ENCODE measurements at regions not wholly inside any gene's neighbourhood (a gene's known extent, or its start where the extent isn't known, plus 50 kb on each side); places are given as distances from the start of the nearest gene placed in this dataset.
"Not testable (repeated sequence)": the region's sequence is repeated elsewhere in the genome, so short reads cannot be mapped to it uniquely, and the experiment has no call there.

- not testable (repeated sequence) for DNase-seq
Observed at GRCh38 chr9:39018107-39018506, 269.9 kb downstream of the CNTNAP3 start.

DNA sequence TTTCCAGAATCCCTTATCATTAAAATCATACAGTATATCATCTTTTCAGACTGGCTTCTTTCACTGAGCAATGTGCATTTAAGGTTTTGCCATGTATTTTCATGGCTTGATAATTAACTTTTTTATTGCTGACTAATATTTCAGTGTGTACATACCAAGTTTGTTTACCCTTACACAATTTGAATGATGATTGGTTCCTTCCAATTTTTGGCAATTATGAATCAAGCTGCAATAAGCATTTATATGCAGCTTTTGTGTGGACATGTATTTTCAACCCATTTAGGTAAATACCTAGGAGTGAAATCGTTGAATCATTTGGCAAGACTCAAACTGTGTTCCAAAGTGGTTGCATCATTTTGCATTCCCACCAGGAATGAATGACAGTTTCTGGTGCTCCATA lies 272.8 kb downstream of the CNTNAP3 start:
- not testable (repeated sequence) for DNase-seq

- not testable (repeated sequence) for DNase-seq
Observed at GRCh38 chr9:39014805-39015123, 273.2 kb downstream of the CNTNAP3 start.

DNA sequence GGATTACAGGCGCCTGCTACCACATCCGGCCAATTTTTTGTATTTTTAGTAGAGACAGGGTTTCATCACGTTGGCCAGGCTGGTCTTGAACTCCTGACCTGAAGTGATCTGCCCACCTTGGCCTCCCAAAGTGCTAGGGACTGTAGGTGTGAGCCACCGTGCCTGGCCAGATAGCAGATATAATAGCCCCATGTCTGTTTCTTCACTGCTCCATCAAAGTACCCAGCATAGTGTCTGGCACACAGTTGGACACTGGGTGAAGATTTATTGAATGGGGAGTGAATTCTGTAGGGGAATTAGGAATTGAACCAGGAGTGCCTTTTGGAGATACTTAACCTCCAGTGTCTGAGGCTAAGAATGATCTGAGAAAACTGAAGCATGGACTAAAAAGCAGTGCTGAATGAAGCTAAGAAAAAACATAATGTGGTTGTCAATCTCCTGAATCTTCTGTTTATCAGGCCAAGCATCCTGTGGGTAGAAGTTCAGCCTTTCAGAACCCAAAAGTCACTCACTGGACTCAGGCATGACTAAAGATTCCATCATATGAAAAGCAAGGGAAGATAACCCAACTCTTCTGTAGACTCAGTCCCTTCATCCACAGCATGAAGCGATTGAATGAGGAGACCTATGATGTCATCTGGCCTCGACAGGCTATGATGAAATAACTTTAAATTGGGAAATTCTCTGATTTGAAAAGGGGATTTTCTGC lies 273.7 kb downstream of the CNTNAP3 start:
- not testable (repeated sequence) for DNase-seq

DNA sequence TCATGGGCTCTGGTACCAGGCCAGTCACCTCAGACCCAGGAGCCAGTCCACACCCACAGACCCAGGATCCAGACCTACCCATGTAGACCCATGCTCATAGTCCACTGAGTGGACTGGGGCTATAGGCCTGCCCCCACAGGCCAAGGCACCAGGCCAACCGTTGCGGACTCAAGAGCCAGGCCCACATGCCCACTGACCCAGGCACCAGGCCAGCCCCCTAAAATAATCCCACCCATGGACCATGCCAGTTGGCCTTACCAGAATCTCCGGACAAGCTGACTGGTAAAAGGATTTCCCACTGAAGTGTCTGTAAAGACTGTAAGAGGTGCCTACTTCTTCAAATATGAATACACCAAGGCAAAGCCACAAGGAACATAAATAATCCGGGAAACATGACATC lies 278.2 kb downstream of the CNTNAP3 start:
- DNase-seq = not testable (repeated sequence)

DNA sequence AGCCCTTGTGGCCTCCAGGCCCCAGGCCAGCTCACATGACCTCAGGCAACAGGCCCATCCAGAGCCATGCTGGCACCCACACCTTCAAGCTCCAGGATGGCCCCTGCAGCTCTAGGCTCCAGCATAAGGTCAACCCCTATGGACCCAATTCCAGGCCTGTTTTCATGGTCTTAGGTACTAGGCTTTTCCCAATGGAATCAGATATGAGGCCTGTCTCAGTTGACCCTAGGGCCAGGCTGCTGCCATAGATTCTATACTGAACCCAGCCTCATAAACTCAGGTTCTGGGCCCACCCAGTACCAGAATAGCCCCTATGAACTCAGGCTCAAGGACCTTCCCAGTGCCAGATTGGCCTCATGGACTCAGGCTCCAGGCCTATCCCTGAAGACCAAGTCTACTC lies 278.6 kb downstream of the CNTNAP3 start:
- not testable (repeated sequence) for DNase-seq

- DNase-seq = not testable (repeated sequence)
Observed at GRCh38 chr9:39008907-39009306, 279.1 kb downstream of the CNTNAP3 start.

DNA sequence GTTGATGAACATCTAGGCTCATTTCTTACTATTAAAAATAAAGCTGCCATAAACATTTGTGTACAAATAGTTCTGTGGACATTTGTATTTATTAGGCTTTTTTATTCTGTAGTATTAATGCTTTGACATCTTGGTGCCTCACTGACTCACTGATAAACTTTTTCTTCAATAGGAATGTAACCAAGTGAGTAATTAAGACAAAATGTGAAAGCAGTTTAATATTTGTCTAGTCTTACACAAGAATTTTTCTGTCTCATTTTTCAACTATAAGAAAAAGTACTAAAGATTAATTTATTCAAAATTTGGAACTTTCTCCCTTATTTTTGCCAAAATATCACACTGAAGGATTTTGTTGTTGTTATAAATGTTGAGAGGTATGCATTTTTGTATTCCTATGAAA lies 282.2 kb downstream of the CNTNAP3 start:
- DNase-seq = not testable (repeated sequence)

- DNase-seq = not testable (repeated sequence)
Observed at GRCh38 chr9:39001085-39001593, 281.2 kb upstream of the FAM240B start.

DNA sequence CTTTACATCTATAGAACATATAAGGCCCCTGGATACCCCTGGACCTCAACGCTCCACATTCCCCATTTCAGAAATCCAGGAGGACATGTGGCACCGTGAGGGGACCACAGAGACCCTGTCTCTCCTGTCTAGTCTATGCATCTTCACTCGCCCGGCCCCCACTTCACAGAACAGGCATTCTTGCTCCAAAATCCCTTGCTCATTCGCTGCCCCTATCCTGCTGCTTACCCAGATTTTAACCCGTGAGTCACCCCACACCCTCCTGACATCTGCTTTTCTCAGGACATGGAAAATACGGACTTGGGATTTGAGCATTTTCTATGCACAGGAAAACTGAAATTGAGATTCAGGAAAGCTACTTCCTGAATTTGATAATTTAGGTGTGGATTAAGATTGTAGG lies 279.3 kb upstream of the FAM240B start:
- DNase-seq = not testable (repeated sequence)

GRCh38 chr9:38993690-38994089 lies 273.8 kb upstream of the FAM240B start:
- not testable (repeated sequence) for DNase-seq

DNA sequence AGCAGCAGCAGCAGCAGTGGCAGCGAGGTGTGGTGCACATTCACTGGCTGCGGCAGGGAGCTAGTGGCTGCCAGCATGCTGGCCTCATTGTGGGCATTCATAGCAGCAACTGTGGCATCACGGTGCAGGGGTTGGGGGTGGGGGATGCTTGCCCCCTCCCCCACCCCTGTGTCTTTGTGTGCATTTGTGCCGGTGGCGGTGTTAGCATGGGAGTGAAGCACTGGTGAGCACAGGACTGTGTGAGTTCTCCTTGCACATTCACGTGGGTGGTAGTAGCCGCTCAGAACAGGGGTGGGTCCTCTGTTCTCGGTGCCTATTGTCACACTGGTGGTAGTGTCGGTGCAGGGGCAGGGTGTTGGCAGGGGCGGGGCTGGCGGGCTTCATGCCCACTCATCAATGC lies 273.2 kb upstream of the FAM240B start:
- not testable (repeated sequence) for DNase-seq

- not testable (repeated sequence) for DNase-seq
Observed at GRCh38 chr9:38978734-38979133, 258.8 kb upstream of the FAM240B start.

DNA sequence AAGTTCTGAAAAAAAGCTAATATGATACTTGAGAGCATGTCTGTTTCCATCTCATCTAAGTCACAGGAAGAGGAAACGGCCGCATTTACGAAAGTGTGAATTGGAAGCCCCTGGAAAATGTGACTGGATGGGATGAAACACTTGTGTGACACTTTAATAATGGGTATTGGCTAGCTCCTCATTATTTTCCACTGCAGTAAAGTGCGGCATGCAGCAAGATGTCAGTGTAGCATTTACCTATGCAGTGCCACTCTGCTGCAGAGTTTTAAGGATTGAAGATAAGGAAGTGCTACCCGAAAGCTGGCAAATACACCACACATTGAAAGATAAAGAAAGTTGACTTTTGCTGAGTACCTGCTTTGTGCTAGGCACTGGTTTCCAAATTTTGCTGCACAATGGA lies 249.5 kb upstream of the FAM240B start:
- not testable (repeated sequence) for DNase-seq

DNA sequence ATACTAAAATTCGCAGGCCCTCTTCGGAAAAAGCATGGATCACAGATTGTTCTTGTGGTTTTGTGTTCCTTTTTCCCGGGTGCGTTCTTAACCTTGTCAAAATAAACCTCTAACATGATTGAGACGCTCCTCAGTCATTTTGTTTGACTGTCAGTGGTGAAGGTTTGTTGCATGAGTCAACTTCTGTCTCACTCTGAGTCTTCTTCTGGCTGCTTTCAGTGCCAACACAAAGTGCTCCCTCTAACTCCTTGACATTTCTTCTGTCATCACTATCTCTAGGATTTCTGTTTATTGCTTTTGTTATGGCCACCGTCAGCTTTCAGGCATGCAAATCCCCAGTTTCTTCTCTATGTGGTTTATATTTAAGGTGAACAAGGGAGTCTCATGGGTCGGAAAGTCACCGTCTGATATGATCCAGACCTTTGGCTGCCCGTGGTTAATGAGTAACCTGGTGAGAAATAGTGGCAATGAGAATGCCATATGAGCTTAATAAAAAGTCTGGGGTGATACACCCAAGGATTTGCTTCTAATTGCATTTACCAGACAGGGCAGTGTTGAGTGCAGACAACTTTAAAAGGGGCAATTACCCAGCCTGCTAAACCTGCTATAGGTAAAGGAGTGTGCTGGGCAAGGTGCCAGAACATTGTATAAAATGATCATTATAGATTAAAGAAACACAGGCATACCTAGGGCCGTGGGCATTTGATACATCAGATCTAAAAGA lies 248.9 kb upstream of the FAM240B start:
- not testable (repeated sequence) for DNase-seq

- DNase-seq = not testable (repeated sequence)
Observed at GRCh38 chr9:38967866-38968265, 247.9 kb upstream of the FAM240B start.

GRCh38 chr9:38967285-38967684 lies 247.4 kb upstream of the FAM240B start:
- not testable (repeated sequence) for DNase-seq

DNA sequence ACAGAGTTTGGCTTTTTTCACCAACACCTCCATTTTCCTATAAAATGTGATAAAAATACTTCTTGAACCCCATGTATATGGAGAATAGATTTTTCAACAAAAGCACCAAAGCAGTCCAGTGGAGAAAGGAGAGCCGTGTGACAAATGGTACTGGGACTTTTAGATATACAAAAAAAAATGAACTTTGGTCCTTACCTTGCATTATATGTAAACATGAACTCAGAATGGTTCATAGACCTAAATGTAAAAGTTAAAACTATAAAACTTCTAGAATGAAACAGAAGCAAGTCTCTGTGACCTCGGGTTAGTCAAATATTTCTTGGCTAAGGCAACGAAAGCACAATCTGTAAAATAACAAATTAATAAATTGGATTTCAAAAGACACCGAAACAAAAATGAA lies 239.9 kb upstream of the FAM240B start:
- not testable (repeated sequence) for DNase-seq

DNA sequence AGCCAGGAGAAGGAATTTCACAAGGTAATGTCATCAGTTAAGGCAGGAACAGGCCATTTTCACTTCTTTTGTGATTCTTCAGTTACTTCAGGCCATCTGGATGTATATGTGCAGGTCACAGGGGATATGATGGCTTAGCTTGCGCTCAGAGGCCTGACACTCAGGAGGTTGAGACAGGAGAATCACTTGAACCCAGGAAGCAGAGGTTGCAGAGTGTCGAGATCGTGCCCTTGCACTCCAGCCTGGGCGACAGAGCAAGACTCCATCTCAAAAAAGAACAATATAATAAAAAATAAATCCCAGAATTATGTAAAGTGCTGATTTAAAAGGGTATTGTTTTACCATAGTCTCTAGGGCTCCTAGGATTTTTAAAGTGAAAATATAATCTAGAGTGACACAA lies 235.9 kb upstream of the FAM240B start:
- not testable (repeated sequence) for DNase-seq

- DNase-seq = not testable (repeated sequence)
Observed at GRCh38 chr9:38952715-38953341, 232.9 kb upstream of the FAM240B start.

DNA sequence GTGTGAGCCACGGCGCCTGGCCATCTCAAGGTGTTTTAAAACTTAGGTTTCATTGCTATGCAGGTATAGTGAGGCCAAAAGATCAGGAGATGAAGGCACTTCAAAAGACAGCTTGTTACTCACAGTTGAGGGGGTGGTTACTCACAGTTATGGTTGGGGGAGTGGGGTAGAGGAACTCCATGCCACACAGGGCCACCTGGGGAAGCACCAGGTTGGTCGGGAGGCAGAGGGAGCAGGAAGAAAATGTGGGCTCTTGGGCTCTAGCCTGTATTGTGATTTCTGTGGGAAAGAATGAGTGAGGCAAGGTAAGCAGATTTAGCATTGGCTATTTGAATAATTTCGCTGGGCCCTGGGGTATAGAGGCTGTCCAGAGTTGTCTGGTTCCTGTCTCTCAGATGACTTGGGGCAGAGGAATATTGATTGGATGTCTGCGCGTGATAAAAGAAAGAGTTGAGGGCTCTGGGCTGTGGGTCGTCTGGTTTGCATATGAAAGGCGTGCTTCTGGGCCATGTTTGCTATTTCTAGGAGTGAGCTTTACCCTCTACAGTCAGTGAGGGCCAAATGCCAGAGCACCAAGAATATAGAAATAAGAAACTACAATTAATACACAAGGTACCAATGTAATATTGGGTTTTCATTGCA lies 226.1 kb upstream of the FAM240B start:
- DNase-seq = not testable (repeated sequence)

- DNase-seq = not testable (repeated sequence)
Observed at GRCh38 chr9:38944881-38945449, 225.0 kb upstream of the FAM240B start.
